HG03457 (cell line): ENCODE measurements at regions not wholly inside any gene's neighbourhood (a gene's known extent, or its start where the extent isn't known, plus 50 kb on each side); places are given as distances from the start of the nearest gene placed in this dataset.
"Not testable (repeated sequence)": the region's sequence is repeated elsewhere in the genome, so short reads cannot be mapped to it uniquely, and the experiment has no call there.

ENCODE experiments used
- ATAC-seq: cut with Tn5 transposase; IDR thresholded peaks from one replicate; pipeline ENCODE4 v1.9.1; 2021; ENCODE audit warnings: moderate number of reproducible peaks; ENCODE audit not compliant: unreplicated experiment

GRCh38 chr14:86943391-86944365, 1049.3 kb downstream of the GALC start:
- no peak for ATAC-seq

GRCh38 chr14:86942936-86943335, 1050.0 kb downstream of the GALC start:
- no peak for ATAC-seq

- ATAC-seq = no peak
Observed at GRCh38 chr14:86940106-86940505, 1052.9 kb downstream of the GALC start.

- no peak for ATAC-seq
Observed at GRCh38 chr14:86938320-86938719, 1054.7 kb downstream of the GALC start.

GRCh38 chr14:86936556-86936955, 1056.4 kb downstream of the GALC start:
- no peak for ATAC-seq

- ATAC-seq = no peak
Observed at GRCh38 chr14:86935241-86935885, 1057.6 kb downstream of the GALC start.

- no peak for ATAC-seq
Observed at GRCh38 chr14:86933958-86934595, 1058.9 kb downstream of the GALC start.

GRCh38 chr14:86933460-86933859, 1059.5 kb downstream of the GALC start:
- ATAC-seq = no peak

- ATAC-seq = no peak
Observed at GRCh38 chr14:86915406-86915805, 1077.6 kb downstream of the GALC start.

- ATAC-seq = no peak
Observed at GRCh38 chr14:86912709-86913108, 1080.3 kb downstream of the GALC start.

- no peak for ATAC-seq
Observed at GRCh38 chr14:86911486-86911885, 1081.5 kb downstream of the GALC start.

- ATAC-seq = not testable (repeated sequence)
Observed at GRCh38 chr14:86905386-86905926, 1087.5 kb downstream of the GALC start.

- ATAC-seq = no peak
Observed at GRCh38 chr14:86902176-86902950, 1090.6 kb downstream of the GALC start.

- ATAC-seq = no peak
Observed at GRCh38 chr14:86897704-86898513, 1095.1 kb downstream of the GALC start.

GRCh38 chr14:86897224-86897623, 1095.8 kb downstream of the GALC start:
- no peak for ATAC-seq

GRCh38 chr14:86896701-86897100, 1096.3 kb downstream of the GALC start:
- ATAC-seq = no peak

- no peak for ATAC-seq
Observed at GRCh38 chr14:86892152-86892956, 1100.6 kb downstream of the GALC start.

GRCh38 chr14:86885280-86885679, 1107.7 kb downstream of the GALC start:
- ATAC-seq = no peak

- no peak for ATAC-seq
Observed at GRCh38 chr14:86884498-86884897, 1108.5 kb downstream of the GALC start.
